CD4-positive, CD25-positive, alpha-beta regulatory T cell (primary cell): ENCODE measurements at regions not wholly inside any gene's neighbourhood (a gene's known extent, or its start where the extent isn't known, plus 50 kb on each side); places are given as distances from the start of the nearest gene placed in this dataset.

Source experiments
- ATAC-seq, 2 donors: fragments of 150-1000 bp; cut with Tn5 transposase; one replicate each; pipeline ENCODE4 v1.10.0; 2021; ENCODE audit warnings: low read depth in 2 of 2, moderate number of reproducible peaks in 2 of 2, moderate library complexity in 1 of 2
- DNase-seq, 3 donors: peaks; one replicate each; pipeline versions ENCODE4 v3.0.0 to v3.0.0-alpha.2; 2012 to 2022; ENCODE audit warnings: mixed read lengths in 1 of 3
- H3K27ac ChIP-seq: one replicate; pipeline ENCODE4 v1.7.0; 2013; ENCODE audit warnings: mild to moderate bottlenecking, low read length; ENCODE audit not compliant: insufficient read depth, poor library complexity, severe bottlenecking
- H3K27me3 ChIP-seq: one replicate; pipeline ENCODE4 v1.7.0; 2013; ENCODE audit warnings: low read length; ENCODE audit not compliant: control insufficient read depth, insufficient read depth
- H3K36me3 ChIP-seq: one replicate; pipeline ENCODE4 v1.7.0; 2013; ENCODE audit warnings: mild to moderate bottlenecking, low read length, moderate library complexity; ENCODE audit not compliant: control insufficient read depth, insufficient read depth
- H3K4me1 ChIP-seq: 2 replicates; pipeline ENCODE4 v1.7.0; 2013; ENCODE audit warnings: mild to moderate bottlenecking, low read length; ENCODE audit not compliant: insufficient read depth, control insufficient read depth, poor library complexity, severe bottlenecking
- H3K4me3 ChIP-seq: one replicate; pipeline ENCODE4 v1.7.0; 2013; ENCODE audit warnings: low read depth, mild to moderate bottlenecking, low read length, moderate library complexity
- H3K9me3 ChIP-seq, 2 experiments: 1 replicate in 1 of 2; 2 replicates in 1 of 2; pipeline ENCODE4 v1.7.0; 2013; ENCODE audit warnings: low read length in 2 of 2, mild to moderate bottlenecking in 1 of 2, moderate library complexity in 1 of 2; ENCODE audit not compliant: control insufficient read depth in 2 of 2
- H3K27ac Mint-ChIP-seq, 3 donors: one replicate each; pipeline ENCODE4 v1.8.0; 2020 to 2022; ENCODE audit warnings: mild to moderate bottlenecking in 3 of 3, mixed read lengths in 3 of 3, moderate library complexity in 2 of 3
- H3K27me3 Mint-ChIP-seq: one replicate; pipeline ENCODE4 v1.8.0; 2022; ENCODE audit warnings: mild to moderate bottlenecking, mixed read lengths
- H3K36me3 Mint-ChIP-seq: one replicate; pipeline ENCODE4 v1.8.0; 2020; ENCODE audit warnings: mixed read lengths
- H3K4me1 Mint-ChIP-seq, 4 donors: one replicate each; pipeline ENCODE4 v1.8.0; 2020 to 2022; ENCODE audit warnings: mixed read lengths in 4 of 4, mild to moderate bottlenecking in 1 of 4
- H3K4me3 Mint-ChIP-seq, 4 donors: one replicate each; pipeline ENCODE4 v1.8.0; 2020 to 2022; ENCODE audit warnings: mild to moderate bottlenecking in 4 of 4, mixed read lengths in 4 of 4, moderate library complexity in 3 of 4
- H3K9me3 Mint-ChIP-seq, 7 donors: one replicate each; pipeline ENCODE4 v1.8.0; 2020 to 2022; ENCODE audit warnings: mixed read lengths in 7 of 7, mild to moderate bottlenecking in 3 of 7, moderate library complexity in 2 of 7

- no peaks in the 10 kb centered on the region for H3K4me1 ChIP-seq
- ATAC-seq = no peak
- no peak overlapping the region for H3K27ac ChIP-seq
- no peaks in the 10 kb centered on the region for H3K27me3 ChIP-seq
- Mint-ChIP-seq H3K36me3 (no peaks in the 10 kb centered on the region), H3K4me3 (no peak overlapping the region), H3K27me3 (no peaks in the 10 kb centered on the region), H3K4me1 (no peaks in the 10 kb centered on the region), H3K9me3 (peaks cover 0 to 6% (median 3%) of the 10 kb centered on the region in 7 donors), H3K27ac (no peak overlapping the region)
- no peak overlapping the region for H3K4me3 ChIP-seq
- H3K36me3 ChIP-seq = no peaks in the 10 kb centered on the region
- no peaks in the 10 kb centered on the region for H3K9me3 ChIP-seq
- no peak for DNase-seq
Measured at GRCh38 chr10:90328459-90328858, 529.4 kb downstream of the HTR7 start.

GRCh38 chr10:90328896-90329295 lies 528.9 kb downstream of the HTR7 start:
- H3K36me3 ChIP-seq = no peaks in the 10 kb centered on the region
- H3K4me1 Mint-ChIP-seq = no peaks in the 10 kb centered on the region
- no peaks in the 10 kb centered on the region for H3K27me3 ChIP-seq
- DNase-seq (no peak), ATAC-seq (no peak)
- no peaks in the 10 kb centered on the region for H3K27me3 Mint-ChIP-seq
- no peak overlapping the region for H3K27ac ChIP-seq
- H3K9me3 Mint-ChIP-seq = peaks cover 0 to 6% (median 3%) of the 10 kb centered on the region in 7 donors
- H3K36me3 Mint-ChIP-seq = no peaks in the 10 kb centered on the region
- H3K9me3 ChIP-seq = no peaks in the 10 kb centered on the region
- H3K4me1 ChIP-seq = no peaks in the 10 kb centered on the region
- H3K4me3 Mint-ChIP-seq = no peak overlapping the region
- H3K27ac Mint-ChIP-seq = no peak overlapping the region
- no peak overlapping the region for H3K4me3 ChIP-seq

GRCh38 chr10:90337316-90337715 lies 520.5 kb downstream of the HTR7 start:
- Mint-ChIP-seq H3K9me3 (peaks cover 0 to 6% (median 1%) of the 10 kb centered on the region in 7 donors), H3K27ac (no peak overlapping the region), H3K36me3 (no peaks in the 10 kb centered on the region), H3K27me3 (no peaks in the 10 kb centered on the region), H3K4me3 (no peak overlapping the region), H3K4me1 (no peaks in the 10 kb centered on the region)
- no peak overlapping the region for H3K4me3 ChIP-seq
- H3K27ac ChIP-seq = no peak overlapping the region
- no peaks in the 10 kb centered on the region for H3K27me3 ChIP-seq
- H3K4me1 ChIP-seq = no peaks in the 10 kb centered on the region
- no peak for DNase-seq
- ATAC-seq = no peak
- no peaks in the 10 kb centered on the region for H3K9me3 ChIP-seq
- H3K36me3 ChIP-seq = no peaks in the 10 kb centered on the region

- peaks cover 0 to 3% (median 0%) of the 10 kb centered on the region in 7 donors for H3K9me3 Mint-ChIP-seq
- DNase-seq = no peak
Measured at GRCh38 chr10:90342480-90342879, 515.4 kb downstream of the HTR7 start.

GRCh38 chr10:90344226-90344625 lies 513.6 kb downstream of the HTR7 start:
- no peak for ATAC-seq
- no peak overlapping the region for H3K4me3 Mint-ChIP-seq
- no peaks in the 10 kb centered on the region for H3K36me3 ChIP-seq
- DNase-seq = no peak
- peaks cover 0 to 1% (median 0%) of the 10 kb centered on the region in 7 donors for H3K9me3 Mint-ChIP-seq
- H3K9me3 ChIP-seq = no peaks in the 10 kb centered on the region
- H3K36me3 Mint-ChIP-seq = no peaks in the 10 kb centered on the region
- no peaks in the 10 kb centered on the region for H3K27me3 ChIP-seq
- no peaks in the 10 kb centered on the region for H3K4me1 ChIP-seq
- H3K4me1 Mint-ChIP-seq = no peaks in the 10 kb centered on the region
- H3K27ac ChIP-seq = no peak overlapping the region
- H3K4me3 ChIP-seq = no peak overlapping the region
- no peak overlapping the region for H3K27ac Mint-ChIP-seq
- H3K27me3 Mint-ChIP-seq = no peaks in the 10 kb centered on the region

More at GRCh38 chr10:90342480-90342879, 515.4 kb downstream of the HTR7 start:
- Histone ChIP-seq H3K27ac (no peak overlapping the region), H3K36me3 (no peaks in the 10 kb centered on the region), H3K27me3 (no peaks in the 10 kb centered on the region), H3K9me3 (no peaks in the 10 kb centered on the region), H3K4me3 (no peak overlapping the region), H3K4me1 (no peaks in the 10 kb centered on the region)
- Mint-ChIP-seq H3K4me3 (no peak overlapping the region), H3K4me1 (no peaks in the 10 kb centered on the region), H3K27ac (no peak overlapping the region), H3K36me3 (no peaks in the 10 kb centered on the region), H3K27me3 (no peaks in the 10 kb centered on the region)
- ATAC-seq = no peak

GRCh38 chr10:90347239-90347638 lies 510.6 kb downstream of the HTR7 start:
- H3K4me3 ChIP-seq = no peak overlapping the region
- H3K9me3 Mint-ChIP-seq = no peaks in the 10 kb centered on the region

GRCh38 chr10:90350122-90350521 lies 507.7 kb downstream of the HTR7 start:
- Mint-ChIP-seq H3K36me3 (no peaks in the 10 kb centered on the region), H3K4me1 (no peaks in the 10 kb centered on the region)
- ATAC-seq = no peak

More at GRCh38 chr10:90347239-90347638, 510.6 kb downstream of the HTR7 start:
- Histone ChIP-seq H3K36me3 (no peaks in the 10 kb centered on the region), H3K27me3 (no peaks in the 10 kb centered on the region), H3K4me1 (no peaks in the 10 kb centered on the region), H3K9me3 (no peaks in the 10 kb centered on the region), H3K27ac (no peak overlapping the region)
- ATAC-seq (no peak), DNase-seq (no peak)
- H3K4me1 Mint-ChIP-seq = no peaks in the 10 kb centered on the region
- no peaks in the 10 kb centered on the region for H3K27me3 Mint-ChIP-seq
- H3K27ac Mint-ChIP-seq = no peak overlapping the region
- H3K4me3 Mint-ChIP-seq = no peak overlapping the region
- no peaks in the 10 kb centered on the region for H3K36me3 Mint-ChIP-seq

GRCh38 chr10:90352288-90352687 lies 505.6 kb downstream of the HTR7 start:
- no peak overlapping the region for H3K27ac Mint-ChIP-seq
- no peaks in the 10 kb centered on the region for H3K9me3 ChIP-seq
- H3K4me1 ChIP-seq = no peaks in the 10 kb centered on the region
- no peak overlapping the region for H3K27ac ChIP-seq
- H3K9me3 Mint-ChIP-seq = peaks cover 0 to 3% (median 0%) of the 10 kb centered on the region in 7 donors
- no peak overlapping the region for H3K4me3 Mint-ChIP-seq
- H3K36me3 ChIP-seq = no peaks in the 10 kb centered on the region
- ATAC-seq (no peak), DNase-seq (no peak)
- no peaks in the 10 kb centered on the region for H3K4me1 Mint-ChIP-seq
- H3K36me3 Mint-ChIP-seq = no peaks in the 10 kb centered on the region
- no peaks in the 10 kb centered on the region for H3K27me3 Mint-ChIP-seq
- no peaks in the 10 kb centered on the region for H3K27me3 ChIP-seq
- no peak overlapping the region for H3K4me3 ChIP-seq

More at GRCh38 chr10:90350122-90350521, 507.7 kb downstream of the HTR7 start:
- no peaks in the 10 kb centered on the region for H3K4me1 ChIP-seq
- no peak overlapping the region for H3K4me3 ChIP-seq
- no peaks in the 10 kb centered on the region for H3K27me3 Mint-ChIP-seq
- DNase-seq = no peak
- no peaks in the 10 kb centered on the region for H3K9me3 ChIP-seq
- H3K27ac ChIP-seq = no peak overlapping the region
- no peaks in the 10 kb centered on the region for H3K27me3 ChIP-seq
- H3K9me3 Mint-ChIP-seq = peaks cover 0 to 2% (median 0%) of the 10 kb centered on the region in 7 donors
- no peaks in the 10 kb centered on the region for H3K36me3 ChIP-seq
- H3K4me3 Mint-ChIP-seq = no peak overlapping the region
- no peak overlapping the region for H3K27ac Mint-ChIP-seq
